ENCODE measurements at regions not wholly inside any gene's neighbourhood (a gene's known extent, or its start where the extent isn't known, plus 50 kb on each side); places are given as distances from the start of the nearest gene placed in this dataset.

DNA sequence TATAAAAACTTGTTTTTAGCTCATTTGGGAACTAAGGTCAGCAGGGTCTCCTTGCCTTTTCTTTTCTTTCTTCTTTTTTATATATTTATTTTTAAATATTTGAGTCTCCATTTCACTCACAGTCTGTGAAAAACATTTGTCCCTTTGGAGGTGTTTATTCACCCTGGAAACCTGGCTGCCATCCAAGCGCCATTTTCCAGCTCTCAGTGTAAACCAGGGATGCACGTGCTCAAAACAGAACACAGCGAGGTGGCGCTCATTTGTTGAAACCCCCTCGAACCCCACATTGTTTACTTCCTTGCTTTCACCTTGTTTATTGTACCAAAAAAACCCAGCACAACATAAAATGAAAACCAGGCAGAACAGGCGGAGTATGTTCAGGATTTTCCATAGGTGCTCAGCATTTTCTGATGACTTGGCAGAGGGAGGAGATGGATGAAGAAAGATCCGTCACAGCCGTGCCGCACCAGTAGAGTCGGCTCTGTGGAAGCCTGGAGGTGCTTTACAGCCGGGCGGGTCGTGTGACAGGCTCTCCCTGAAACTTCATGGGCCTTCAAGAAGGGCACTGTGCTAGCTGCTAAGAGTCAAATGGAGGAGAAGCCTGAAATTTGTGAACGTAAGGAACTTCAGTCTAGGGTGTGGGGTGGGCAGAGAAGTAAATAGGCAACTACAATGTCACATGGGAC, 284.4 kb downstream of the FOXL1 start:
- DNase-seq (ENCODE audit: low read depth in 1 of 2, low spot score in 1 of 2): no peak

- DNase-seq (ENCODE audit: low read depth in 1 of 2, low spot score in 1 of 2): no peak
Measured at GRCh38 chr16:86863609-86864008, 285.3 kb downstream of the FOXL1 start.

GRCh38 chr16:86864586-86864985, 286.2 kb downstream of the FOXL1 start:
- no peak for DNase-seq (ENCODE audit: low read depth in 1 of 2, low spot score in 1 of 2)

- no peak for DNase-seq (ENCODE audit: low read depth in 1 of 2, low spot score in 1 of 2)
Measured at GRCh38 chr16:86865851-86866662, 287.7 kb downstream of the FOXL1 start.

DNA sequence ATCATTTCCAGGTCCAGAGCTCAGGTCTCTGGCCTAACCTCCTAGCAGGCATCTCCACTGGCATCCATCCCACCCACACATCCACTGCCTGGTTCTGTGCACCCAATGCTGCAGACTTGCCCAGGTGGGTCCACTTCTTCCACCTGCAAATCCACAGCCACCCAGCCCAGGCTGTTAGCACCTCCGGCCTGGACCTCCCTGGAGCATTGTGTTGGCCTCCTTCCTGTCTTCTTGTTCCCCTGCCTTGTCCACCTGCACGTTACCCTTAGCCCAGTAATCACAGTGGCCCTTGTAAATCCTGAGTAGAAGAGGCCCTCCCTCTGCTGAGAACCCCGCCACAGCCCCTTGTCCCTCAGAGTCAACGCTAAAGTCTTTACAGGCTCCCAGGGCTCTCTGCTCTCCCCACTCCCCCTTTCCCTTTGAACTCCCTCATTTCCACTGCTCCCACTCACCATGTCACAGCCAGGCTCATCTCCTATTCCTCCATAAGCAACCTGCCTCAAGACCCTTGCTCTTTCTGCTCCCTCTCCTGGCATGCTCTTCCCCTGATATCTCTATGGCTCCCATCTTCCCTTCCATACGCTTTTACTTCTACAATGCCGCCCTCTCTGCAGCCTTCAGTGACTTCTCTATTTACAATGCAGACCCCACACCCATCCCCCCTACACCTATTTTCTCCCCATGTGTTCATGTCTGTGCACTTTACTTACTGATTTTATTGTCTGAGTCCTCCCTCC, 288.8 kb downstream of the FOXL1 start:
- no peak for DNase-seq (ENCODE audit: low read depth in 1 of 2, low spot score in 1 of 2)

DNA sequence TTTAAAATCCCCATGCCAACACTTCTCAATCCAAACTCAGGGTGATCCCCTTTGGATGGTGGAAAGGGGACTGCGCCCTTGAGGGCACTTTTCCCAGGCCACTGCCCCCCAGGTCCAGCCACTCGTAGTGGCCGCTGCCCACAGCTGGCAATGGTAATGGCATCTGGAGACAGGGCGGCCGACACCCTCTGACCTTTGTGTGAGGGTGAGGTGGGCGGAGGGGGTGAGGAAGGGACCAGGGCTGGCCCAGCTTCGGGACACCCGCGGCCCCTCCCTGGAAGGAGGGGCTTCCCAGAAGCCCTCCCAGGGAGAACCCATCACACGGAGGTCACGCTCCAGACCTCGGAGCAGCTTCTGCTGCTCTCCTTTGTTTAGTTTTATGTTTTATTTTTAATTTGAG, 289.7 kb downstream of the FOXL1 start:
- DNase-seq (ENCODE audit: low read depth in 1 of 2, low spot score in 1 of 2): no peak

DNA sequence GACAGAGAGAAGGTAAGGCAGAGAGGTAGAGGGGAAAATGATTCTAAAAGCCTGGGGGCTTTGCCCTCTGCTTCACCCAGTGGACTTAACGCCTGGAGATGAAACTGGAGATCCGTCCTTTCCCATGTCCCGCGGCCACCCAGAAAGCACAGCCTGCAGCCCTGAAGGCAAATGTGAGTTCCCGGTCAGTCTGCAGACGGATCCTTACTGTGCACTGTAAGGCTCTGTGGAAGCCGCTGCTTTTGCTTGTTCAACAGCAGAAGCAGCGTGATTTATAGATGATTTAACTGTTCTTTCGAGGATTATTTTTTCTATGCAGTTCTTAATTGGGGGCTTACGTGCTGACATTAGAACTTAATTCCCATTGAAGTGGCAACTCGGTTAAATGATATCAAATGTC, 290.4 kb downstream of the FOXL1 start:
- DNase-seq (ENCODE audit: low read depth in 1 of 2, low spot score in 1 of 2): no peak

DNA sequence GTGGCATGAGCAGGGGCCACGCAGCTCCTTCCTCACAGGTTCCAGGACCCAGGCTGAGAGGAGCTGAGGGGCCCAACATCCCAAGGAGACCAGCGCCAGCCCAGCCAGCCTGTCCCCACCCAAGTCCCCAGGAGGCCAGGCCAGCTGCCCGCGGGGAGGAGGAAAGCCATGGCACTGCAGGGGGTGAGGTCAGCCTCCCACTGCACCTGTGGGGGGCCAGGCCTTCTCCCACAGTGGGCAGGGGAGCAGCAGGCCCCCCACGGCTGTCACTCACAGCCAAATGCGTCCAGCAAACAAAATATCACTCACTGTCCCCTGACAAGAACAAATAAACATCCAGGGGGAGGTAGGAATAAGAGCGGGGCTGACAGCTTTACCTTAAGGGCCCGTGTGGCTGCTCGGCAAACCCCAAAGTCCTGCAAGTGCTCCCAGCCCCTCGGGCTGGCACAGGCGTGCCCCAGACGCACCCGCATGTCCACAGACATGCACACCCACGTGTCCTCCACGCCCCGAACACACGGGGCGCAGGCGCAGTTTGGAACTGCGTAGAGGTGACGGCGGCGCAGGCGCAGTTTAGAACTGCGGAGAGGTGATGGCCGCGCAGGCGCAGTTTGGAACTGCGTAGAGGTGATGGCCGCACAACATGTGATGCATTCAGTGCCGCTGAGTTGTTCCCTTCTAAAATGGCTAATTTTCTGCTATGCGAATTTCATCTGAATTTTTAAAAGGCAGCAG, 291.1 kb downstream of the FOXL1 start:
- DNase-seq (ENCODE audit: low read depth in 1 of 2, low spot score in 1 of 2): no peak

DNA sequence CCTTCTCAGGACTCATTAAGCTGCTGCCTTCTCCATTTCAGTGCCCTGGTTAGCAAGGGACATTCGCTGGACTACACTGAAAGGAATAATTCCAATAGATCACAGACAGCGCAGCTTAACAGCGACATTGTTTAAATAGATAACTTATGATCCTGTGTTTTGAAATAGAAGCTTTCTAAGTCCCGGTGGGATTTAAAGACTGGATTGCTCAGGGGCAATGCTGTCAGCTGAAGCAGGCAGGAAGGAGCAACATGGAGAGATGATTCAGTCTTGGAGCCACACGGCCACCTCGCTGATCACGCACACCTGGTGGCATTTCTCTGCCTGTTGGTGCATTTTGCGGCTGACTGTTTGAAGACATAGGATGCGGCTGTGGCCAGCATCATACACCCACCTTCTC, 292.0 kb downstream of the FOXL1 start:
- no peak for DNase-seq (ENCODE audit: low read depth in 1 of 2, low spot score in 1 of 2)

- DNase-seq (ENCODE audit: low read depth in 1 of 2, low spot score in 1 of 2): no peak
Measured at GRCh38 chr16:86872131-86872530, 293.8 kb downstream of the FOXL1 start.

GRCh38 chr16:86872833-86873232, 294.5 kb downstream of the FOXL1 start:
- no peak for DNase-seq (ENCODE audit: low read depth in 1 of 2, low spot score in 1 of 2)

GRCh38 chr16:86874141-86874540, 295.8 kb downstream of the FOXL1 start:
- no peak for DNase-seq (ENCODE audit: low read depth in 1 of 2, low spot score in 1 of 2)

- no peak for DNase-seq (ENCODE audit: low read depth in 1 of 2, low spot score in 1 of 2)
Measured at GRCh38 chr16:86876499-86876898, 298.1 kb downstream of the FOXL1 start.

DNA sequence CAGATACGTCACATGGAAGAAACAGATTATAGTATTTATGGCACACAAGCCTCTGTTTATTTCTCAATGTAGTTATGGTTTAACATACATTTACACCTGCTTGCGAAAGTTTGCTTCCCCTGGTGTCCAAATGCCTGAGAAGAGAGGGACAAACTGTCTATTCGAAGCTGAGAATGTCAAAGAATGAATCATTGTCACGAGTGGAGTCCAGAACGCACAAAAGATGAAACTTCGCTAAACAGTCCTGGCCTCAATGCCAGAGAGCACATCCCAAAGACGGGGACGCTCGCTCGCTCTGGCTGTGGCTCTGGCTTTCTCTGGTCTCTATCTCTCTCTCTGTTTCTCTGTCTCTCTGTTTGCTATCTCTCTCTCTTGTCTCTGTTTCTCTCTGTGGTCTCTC, 298.8 kb downstream of the FOXL1 start:
- no peak for DNase-seq (ENCODE audit: low read depth in 1 of 2, low spot score in 1 of 2)

GRCh38 chr16:86877835-86878234, 299.5 kb downstream of the FOXL1 start:
- DNase-seq (ENCODE audit: low read depth in 1 of 2, low spot score in 1 of 2): no peak

GRCh38 chr16:86878236-86879080, 300.1 kb downstream of the FOXL1 start:
- no peak for DNase-seq (ENCODE audit: low read depth in 1 of 2, low spot score in 1 of 2)

- DNase-seq (ENCODE audit: low read depth in 1 of 2, low spot score in 1 of 2): no peak
Measured at GRCh38 chr16:86879268-86879667, 300.9 kb downstream of the FOXL1 start.

DNA sequence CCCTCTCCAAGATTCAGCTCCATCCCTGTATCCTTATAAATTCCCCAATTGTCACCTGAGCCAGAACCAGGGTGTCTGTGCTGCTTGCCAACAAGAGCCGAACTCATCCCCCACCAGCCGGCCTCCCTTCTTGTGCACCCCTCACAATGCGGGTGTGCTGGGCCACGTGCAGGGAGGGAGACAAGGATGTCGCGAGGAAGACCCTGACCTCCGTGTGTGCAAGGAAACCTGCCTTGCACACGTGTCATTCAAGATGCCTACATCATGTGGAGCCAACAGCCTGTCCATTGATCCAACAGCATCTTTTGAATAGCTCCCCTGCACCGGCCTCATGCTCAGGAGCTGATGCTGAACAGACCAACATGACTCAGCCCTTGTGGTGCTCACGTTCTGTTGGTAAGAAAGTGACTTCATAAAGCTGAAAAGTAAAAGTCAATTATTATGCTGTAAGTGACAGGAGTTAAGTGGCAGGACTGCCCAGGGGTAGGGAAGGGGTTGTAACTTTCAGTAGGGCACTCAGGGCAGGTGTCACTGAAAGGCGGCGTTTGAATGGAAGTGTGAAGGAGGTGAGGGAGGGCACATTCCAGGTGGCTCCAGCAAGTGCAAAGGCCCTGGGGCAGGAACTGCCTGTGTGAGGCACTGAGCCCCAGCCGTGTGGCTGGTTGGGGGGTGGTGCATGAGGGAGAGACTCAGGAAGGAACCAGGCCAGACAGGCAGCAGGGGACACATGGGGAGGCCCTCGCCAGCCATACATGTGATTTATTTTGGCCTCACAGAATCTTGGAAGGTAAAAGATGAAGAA, 302.2 kb downstream of the FOXL1 start:
- no peak for DNase-seq (ENCODE audit: low read depth in 1 of 2, low spot score in 1 of 2)

- DNase-seq (ENCODE audit: low read depth in 1 of 2, low spot score in 1 of 2): no peak
Measured at GRCh38 chr16:86881118-86881510, 302.8 kb downstream of the FOXL1 start.

GRCh38 chr16:86881861-86882273, 303.5 kb downstream of the FOXL1 start:
- no peak for DNase-seq (ENCODE audit: low read depth in 1 of 2, low spot score in 1 of 2)
